Thyroid gland (tissue), 4 donors: ENCODE measurements at regions not wholly inside any gene's neighbourhood (a gene's known extent, or its start where the extent isn't known, plus 50 kb on each side); places are given as distances from the start of the nearest gene placed in this dataset.

Experiments used
- DNase-seq, 2 donors: peaks; one replicate each; pipeline ENCODE4 v3.0.0-alpha.2; 2019
- H3K27ac ChIP-seq, 3 donors: fragments of 200-600 bp; sonication (generic); 1 replicate in 2 of 3; 2 replicates in 1 of 3; pipeline ENCODE4 v1.5.1; 2016 to 2019; ENCODE audit warnings: mild to moderate bottlenecking in 1 of 3, moderate library complexity in 1 of 3
- H3K27me3 ChIP-seq: fragments of 200-600 bp; sonication (generic); one replicate; pipeline ENCODE4 v1.5.1; 2019
- H3K36me3 ChIP-seq, 2 donors: fragments of 200-600 bp; sonication (generic); one replicate each; pipeline ENCODE4 v1.5.1; 2016 to 2019
- H3K4me1 ChIP-seq, 2 donors: fragments of 200-600 bp; sonication (generic); one replicate each; pipeline ENCODE4 v1.5.1; 2017 to 2019
- H3K4me3 ChIP-seq, 3 donors: fragments of 200-600 bp; sonication (generic); replicated peaks in 1 of 3; 1 replicate in 2 of 3; 2 replicates in 1 of 3; pipeline ENCODE4 v1.5.1; 2016; ENCODE audit warnings: mild to moderate bottlenecking in 1 of 3
- H3K9me3 ChIP-seq: fragments of 200-600 bp; sonication (generic); one replicate; pipeline ENCODE4 v1.5.1; 2017
- POLR2A ChIP-seq, 2 donors: fragments of 450-650 bp; IDR thresholded peaks; one replicate each; pipeline ENCODE4 v1.6.1; 2017; ENCODE audit warnings: antibody characterized with exemption in 2 of 2, mild to moderate bottlenecking in 2 of 2, moderate library complexity in 1 of 2
- WGBS, 2 donors: methylation state at CpG; one replicate each; pipeline ENCODE4 v1.1.5; 2017; 5-methylcytosine and 5-hydroxymethylcytosine counted together
- intact Hi-C: fragments of 100-400 bp; cut with DNase I; formaldehyde crosslinking; loops from one replicate; pipeline ENCODE4 v1.15.1; 2023
- TF ChIP-seq, protein P1 (sequence below), 6 experiments: fragments of 200-600 bp in 3 of 6; fragments of 450-650 bp in 3 of 6; sonication (generic) in 3 of 6; IDR thresholded peaks; one replicate each; pipeline ENCODE4 v1.5.1; 2016 to 2019; ENCODE audit warnings: antibody characterized with exemption in 6 of 6, mild to moderate bottlenecking in 2 of 6, inconsistent platforms in 1 of 6, moderate library complexity in 1 of 6

DNA sequence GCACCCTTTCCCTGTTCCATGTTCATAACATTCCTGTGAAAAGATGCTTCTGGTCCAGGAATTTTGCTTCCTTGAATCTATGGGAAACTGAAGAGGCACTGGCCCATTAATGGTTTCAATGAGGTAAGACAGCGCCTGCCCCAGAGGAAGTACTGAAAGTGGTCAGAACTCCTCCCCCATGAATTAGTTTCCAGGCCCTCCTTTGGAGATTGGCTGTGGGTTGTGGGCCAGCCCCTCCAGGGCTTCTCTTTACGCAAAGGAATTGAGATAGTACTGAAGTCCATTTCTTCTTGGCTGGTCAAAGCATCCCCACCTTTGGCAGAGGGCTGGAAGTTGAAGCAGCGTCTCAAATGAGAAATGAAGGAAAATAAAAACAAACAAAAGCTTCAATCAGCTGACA, 175.5 kb downstream of the POLR2M start:
- H3K36me3 ChIP-seq, result no peaks in the 10 kb centered on the region
- TF ChIP-seq, protein P1, sequence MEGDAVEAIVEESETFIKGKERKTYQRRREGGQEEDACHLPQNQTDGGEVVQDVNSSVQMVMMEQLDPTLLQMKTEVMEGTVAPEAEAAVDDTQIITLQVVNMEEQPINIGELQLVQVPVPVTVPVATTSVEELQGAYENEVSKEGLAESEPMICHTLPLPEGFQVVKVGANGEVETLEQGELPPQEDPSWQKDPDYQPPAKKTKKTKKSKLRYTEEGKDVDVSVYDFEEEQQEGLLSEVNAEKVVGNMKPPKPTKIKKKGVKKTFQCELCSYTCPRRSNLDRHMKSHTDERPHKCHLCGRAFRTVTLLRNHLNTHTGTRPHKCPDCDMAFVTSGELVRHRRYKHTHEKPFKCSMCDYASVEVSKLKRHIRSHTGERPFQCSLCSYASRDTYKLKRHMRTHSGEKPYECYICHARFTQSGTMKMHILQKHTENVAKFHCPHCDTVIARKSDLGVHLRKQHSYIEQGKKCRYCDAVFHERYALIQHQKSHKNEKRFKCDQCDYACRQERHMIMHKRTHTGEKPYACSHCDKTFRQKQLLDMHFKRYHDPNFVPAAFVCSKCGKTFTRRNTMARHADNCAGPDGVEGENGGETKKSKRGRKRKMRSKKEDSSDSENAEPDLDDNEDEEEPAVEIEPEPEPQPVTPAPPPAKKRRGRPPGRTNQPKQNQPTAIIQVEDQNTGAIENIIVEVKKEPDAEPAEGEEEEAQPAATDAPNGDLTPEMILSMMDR (IDR thresholded peaks at IDR 0.05), result no peak
- TF ChIP-seq POLR2A (IDR thresholded peaks at IDR 0.05), result no peak
- no peaks in the 10 kb centered on the region for H3K9me3 ChIP-seq

DNA sequence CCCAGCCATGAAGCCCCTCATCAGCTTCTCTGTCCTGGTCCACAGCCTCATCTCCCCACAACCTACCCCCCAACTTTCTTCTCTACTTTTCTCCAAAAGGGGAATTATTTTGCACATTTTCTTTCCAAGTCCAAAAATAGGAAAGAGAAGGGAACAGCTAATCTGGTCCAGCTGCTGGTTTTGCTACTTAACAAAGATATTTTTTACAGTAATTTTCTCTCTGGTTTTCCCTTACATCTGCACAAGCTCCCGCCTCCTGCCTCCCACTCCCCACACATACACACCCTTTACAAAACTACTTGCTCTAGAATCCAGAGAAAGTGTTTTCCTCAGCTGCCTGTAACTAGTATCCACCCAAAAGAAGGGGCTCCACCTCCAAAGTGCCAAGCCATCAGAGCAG, 177.2 kb downstream of the POLR2M start:
- H3K4me3 ChIP-seq, result no peak overlapping the region
- H3K4me1 ChIP-seq, result no peaks in the 10 kb centered on the region
- intact Hi-C loops, result no loop called here
- H3K27me3 ChIP-seq, result no peaks in the 10 kb centered on the region
- no peak for TF ChIP-seq POLR2A (IDR thresholded peaks at IDR 0.05)
- TF ChIP-seq, protein P1 (IDR thresholded peaks at IDR 0.05), result no peak
- H3K27ac ChIP-seq, result no peak overlapping the region
- no peaks in the 10 kb centered on the region for H3K9me3 ChIP-seq
- WGBS, 2 donors, result 85 to 86% methylated on average over 1 of the region's 1 CpG
- DNase-seq, result no peak
- no peaks in the 10 kb centered on the region for H3K36me3 ChIP-seq

More for the DNA sequence above, 175.5 kb downstream of the POLR2M start:
- Histone ChIP-seq H3K4me1 (no peaks in the 10 kb centered on the region), H3K4me3 (no peak overlapping the region), H3K27me3 (no peaks in the 10 kb centered on the region), H3K27ac (no peak overlapping the region)
- no peak for DNase-seq
- intact Hi-C loops, result no loop called here
- WGBS, 2 donors, result 83 to 87% methylated on average over 3 of the region's 3 CpGs

DNA sequence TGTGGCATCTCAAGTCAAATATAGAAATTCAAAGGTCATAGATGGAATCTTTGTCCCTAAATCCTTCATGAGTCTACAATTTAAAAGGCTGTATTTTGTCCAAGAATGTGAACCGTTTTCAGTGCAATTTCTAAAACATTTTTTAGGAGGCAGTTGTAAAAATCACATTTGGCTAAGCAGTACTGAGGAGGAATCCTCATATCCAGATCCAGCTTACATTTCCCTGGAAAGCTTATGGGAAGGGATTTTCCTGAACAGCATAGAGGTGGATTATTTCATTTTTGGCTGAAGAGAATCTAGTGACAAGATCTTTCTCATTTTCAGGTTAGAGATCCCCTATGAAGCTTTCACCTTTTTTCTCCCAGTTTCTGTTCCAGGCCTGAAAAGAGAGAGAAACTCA, 178.4 kb downstream of the POLR2M start:
- Histone ChIP-seq H3K36me3 (no peaks in the 10 kb centered on the region), H3K4me3 (no peak overlapping the region), H3K27ac (no peak overlapping the region), H3K4me1 (no peaks in the 10 kb centered on the region), H3K9me3 (no peaks in the 10 kb centered on the region), H3K27me3 (no peaks in the 10 kb centered on the region)
- TF ChIP-seq, protein P1 (IDR thresholded peaks at IDR 0.05), result no peak
- no peak for TF ChIP-seq POLR2A (IDR thresholded peaks at IDR 0.05)
- DNase-seq, result no peak
- intact Hi-C loops, result no loop called here
- WGBS, 2 donors, result 82 to 85% methylated on average over 1 of the region's 1 CpG

DNA sequence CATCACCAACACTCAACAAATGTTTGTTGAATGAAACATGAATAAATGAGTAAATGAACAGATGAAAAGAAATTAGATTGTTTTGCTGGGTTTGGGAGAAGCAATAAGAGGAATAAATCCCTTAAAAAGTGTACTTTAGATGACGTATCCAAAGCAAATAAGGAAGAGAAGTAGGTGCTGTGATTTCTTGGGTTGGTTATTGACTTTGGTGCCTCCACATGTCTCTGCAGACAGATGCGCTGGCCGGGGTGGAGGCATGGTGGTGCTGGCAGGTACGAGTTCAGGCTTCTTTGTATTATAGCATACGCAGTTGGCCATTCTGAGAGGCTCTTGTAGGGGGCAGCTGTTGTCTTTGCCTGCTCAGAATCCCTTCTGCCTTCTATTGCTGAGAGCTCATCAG, 178.9 kb downstream of the POLR2M start:
- no peak for TF ChIP-seq POLR2A (IDR thresholded peaks at IDR 0.05)
- no peak overlapping the region for H3K27ac ChIP-seq
- 91 to 92% methylated on average over 5 of the region's 5 CpGs for WGBS, 2 donors
- H3K9me3 ChIP-seq, result no peaks in the 10 kb centered on the region
- no peaks in the 10 kb centered on the region for H3K4me1 ChIP-seq
- H3K27me3 ChIP-seq, result no peaks in the 10 kb centered on the region
- no peak overlapping the region for H3K4me3 ChIP-seq
- no peak for DNase-seq
- H3K36me3 ChIP-seq, result no peaks in the 10 kb centered on the region
- intact Hi-C loops, result no loop called here

DNA sequence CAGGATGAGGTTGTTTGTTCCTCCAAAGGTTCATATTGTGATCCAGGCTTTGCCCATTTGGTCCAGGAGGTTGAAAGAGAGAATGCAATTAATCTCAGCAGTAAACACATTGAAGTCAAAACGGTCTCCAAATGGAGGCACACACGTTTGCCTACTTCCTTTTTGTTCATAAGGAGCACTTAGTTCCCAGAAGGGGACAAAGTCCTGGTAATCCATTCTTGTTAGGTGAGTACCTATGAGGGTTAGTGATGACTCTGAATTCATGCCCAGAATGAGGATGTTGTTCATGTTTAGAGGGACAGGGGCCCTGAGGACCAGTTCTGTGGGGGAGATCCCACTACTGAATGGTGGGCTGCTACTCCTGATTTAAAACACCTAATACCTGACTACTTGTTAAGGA, 177.7 kb downstream of the ALDH1A2 start:
- no peak for DNase-seq
- Histone ChIP-seq H3K27ac (no peak overlapping the region), H3K36me3 (no peaks in the 10 kb centered on the region), H3K27me3 (no peaks in the 10 kb centered on the region), H3K4me1 (no peaks in the 10 kb centered on the region), H3K4me3 (no peak overlapping the region), H3K9me3 (no peaks in the 10 kb centered on the region)
- no peak for TF ChIP-seq POLR2A (IDR thresholded peaks at IDR 0.05)
- TF ChIP-seq, protein P1 (IDR thresholded peaks at IDR 0.05), result no peak
- intact Hi-C loops, result no loop called here
- 65 to 84% methylated on average over 2 of the region's 2 CpGs for WGBS, 2 donors

DNA sequence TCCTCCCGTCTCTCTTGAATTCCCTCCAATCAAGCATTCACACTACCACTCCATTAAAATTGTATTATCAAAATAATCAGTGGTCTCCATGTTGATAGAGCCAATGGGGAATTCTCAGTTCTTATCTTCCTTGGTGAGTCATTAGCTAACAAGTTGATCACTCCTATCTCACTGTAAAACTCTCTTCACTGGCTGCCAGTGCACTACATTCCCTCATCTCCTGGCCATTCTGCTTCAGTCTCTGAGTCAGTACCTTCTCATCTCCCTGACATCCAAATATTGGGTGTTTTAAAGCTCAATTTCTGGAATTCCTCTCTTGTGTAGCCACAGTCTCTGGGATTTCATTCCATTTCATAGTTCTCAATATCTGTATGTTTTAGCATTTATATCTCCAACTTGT, 175.2 kb downstream of the ALDH1A2 start:
- TF ChIP-seq, protein P1 (IDR thresholded peaks at IDR 0.05), result no peak
- no peak for TF ChIP-seq POLR2A (IDR thresholded peaks at IDR 0.05)
- Histone ChIP-seq H3K4me1 (no peaks in the 10 kb centered on the region), H3K36me3 (no peaks in the 10 kb centered on the region), H3K27ac (no peak overlapping the region), H3K4me3 (no peak overlapping the region), H3K9me3 (no peaks in the 10 kb centered on the region), H3K27me3 (no peaks in the 10 kb centered on the region)
- DNase-seq, result no peak
- 82 to 96% methylated on average over 1 of the region's 1 CpG for WGBS, 2 donors
- intact Hi-C loops, result no loop called here
